Pancreas (tissue), 10 donors: ENCODE measurements at regions not wholly inside any gene's neighbourhood (a gene's known extent, or its start where the extent isn't known, plus 50 kb on each side); places are given as distances from the start of the nearest gene placed in this dataset.

ENCODE experiments used
- ATAC-seq, 4 donors: fragments of 200-7000 bp; cut with Tn5 transposase; one replicate each; pipeline versions ENCODE4 v1.8.0 to v1.9.1; 2020; ENCODE audit warnings: mild to moderate bottlenecking in 4 of 4, moderate library complexity in 4 of 4
- DNase-seq, 6 donors: peaks; one replicate each; pipeline ENCODE4 v3.0.0-alpha.2; 2020
- FAIRE-seq: peaks from 2 replicates; lab custom pipeline; 2012; peaks lifted over from hg19 to GRCh38; lab: Jason Lieb, UNC
- H3K27ac ChIP-seq, 4 donors: fragments of 200-600 bp; sonication (generic); 1 replicate in 3 of 4; 2 replicates in 1 of 4; pipeline versions ENCODE4 v1.5.0 to v1.8.0; 2020
- H3K27me3 ChIP-seq, 4 donors: fragments of 200-600 bp; one replicate each; pipeline ENCODE4 v1.8.0; 2021
- H3K36me3 ChIP-seq, 3 donors: fragments of 200-600 bp; sonication (generic) in 1 of 3; one replicate each; pipeline versions ENCODE4 v1.5.0 to v1.8.0; 2020 to 2021
- H3K4me1 ChIP-seq, 3 donors: fragments of 200-600 bp; one replicate each; pipeline ENCODE4 v1.8.0; 2021
- H3K4me3 ChIP-seq, 4 donors: fragments of 200-600 bp; sonication (generic) in 2 of 4; one replicate each; pipeline versions ENCODE4 v1.5.0 to v1.8.0; 2020 to 2021
- H3K9me3 ChIP-seq, 4 donors: fragments of 200-600 bp; one replicate each; pipeline ENCODE4 v1.8.0; 2021
- CTCF ChIP-seq, 4 donors: fragments of 200-600 bp; sonication (generic) in 3 of 4; IDR thresholded peaks; one replicate each; pipeline versions ENCODE4 v1.5.0 to v1.8.0; 2021; ENCODE audit warnings: antibody characterized with exemption in 4 of 4
- WGBS, 2 donors: extraction: QIAGEN DNeasy Blood & Tissue Kit; methylation state at CpG; one replicate each; pipeline ENCODE4 v1.1.7; 2013; 5-methylcytosine and 5-hydroxymethylcytosine counted together
- intact Hi-C, 3 donors: fragments of 100-400 bp; cut with DNase I; formaldehyde crosslinking; loops; one replicate each; pipeline versions ENCODE4 v1.11.1 to v1.14.2; 2022
- donor health status: healthy with polysubstance abuse.
- donor health status: DM: no; HTN: no; CAD: no; lungs with moderate emphysema.
- donor health status: DM: no; HTN: no; CAD: no.
- donor health status: control.
- donor health status: control.
- donor health status: Bipolar disorder and iron deficiency.
- donor health status: DM: yes; HTN: yes; CAD: no.
- donor health status: DM: no; HTN: no; CAD: no.
- donor health status: DM: no; HTN: no; CAD: no.
- donor health status: DM: yes; HTN: yes; CAD: no.

DNA sequence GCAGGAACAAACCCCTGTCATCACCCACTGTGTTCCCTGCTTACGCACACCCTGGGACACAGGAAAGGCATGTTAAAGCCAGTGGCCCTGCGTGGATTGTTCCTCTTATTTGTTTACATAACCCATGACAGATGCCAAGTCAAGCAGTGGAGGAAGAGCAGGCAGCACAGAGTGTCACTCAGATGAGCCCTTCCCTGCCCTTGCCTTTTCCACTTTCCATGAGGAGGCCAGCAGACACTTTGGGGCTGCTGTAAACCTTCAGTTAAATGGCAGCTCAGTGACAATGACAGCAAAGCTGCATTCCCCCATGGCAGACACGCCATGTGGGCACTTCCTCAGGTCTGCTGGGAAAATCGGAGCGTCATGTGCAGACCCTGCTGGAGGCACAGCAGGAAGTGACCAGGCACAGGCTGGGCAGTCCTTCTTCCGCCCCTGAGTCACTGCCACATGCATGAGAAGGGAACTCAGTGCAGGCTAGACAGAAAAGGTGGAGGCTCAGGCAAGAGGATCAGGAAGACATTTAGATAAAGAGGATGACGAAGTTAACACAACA lies 216.8 kb upstream of the PIK3R1 start:
- ATAC-seq (peak in 2 of 4 donors; percentile 77 to 88), FAIRE-seq (no peak)

GRCh38 chr5:67997892-67998457 lies 217.6 kb upstream of the PIK3R1 start:
- Histone ChIP-seq H3K9me3 (peaks cover 0 to 3% (median 0%) of the 10 kb centered on the region in 4 donors), H3K36me3 (no peaks in the 10 kb centered on the region), H3K4me1 (no peaks in the 10 kb centered on the region), H3K4me3 (no peak overlapping the region), H3K27ac (no peak overlapping the region), H3K27me3 (no peaks in the 10 kb centered on the region)
- WGBS, 2 donors, result 94 to 97% methylated on average over 3 to 4 of the region's 5 CpGs
- TF ChIP-seq CTCF (IDR thresholded peaks at IDR 0.05), result no peak
- DNase-seq (no peak), FAIRE-seq (no peak), ATAC-seq (no peak)
- intact Hi-C loops, result no loop called here

More for the DNA sequence above, 216.8 kb upstream of the PIK3R1 start:
- no peak overlapping the region for H3K27ac ChIP-seq
- peak in 1 of 6 donors; percentile 41 for DNase-seq
- no peak for TF ChIP-seq CTCF (IDR thresholded peaks at IDR 0.05)
- H3K9me3 ChIP-seq, result peaks cover 0 to 3% (median 0%) of the 10 kb centered on the region in 4 donors
- H3K27me3 ChIP-seq, result no peaks in the 10 kb centered on the region
- WGBS, 2 donors, result 77 to 87% methylated on average over 7 of the region's 7 CpGs
- no peaks in the 10 kb centered on the region for H3K4me1 ChIP-seq
- intact Hi-C loops, result no loop called here
- H3K4me3 ChIP-seq, result no peak overlapping the region
- H3K36me3 ChIP-seq, result no peaks in the 10 kb centered on the region

GRCh38 chr5:67997148-67997547 lies 218.4 kb upstream of the PIK3R1 start:
- intact Hi-C loops, result no loop called here
- DNase-seq (no peak), ATAC-seq (no peak), FAIRE-seq (no peak)
- no peak overlapping the region for H3K27ac ChIP-seq
- no peaks in the 10 kb centered on the region for H3K27me3 ChIP-seq
- TF ChIP-seq CTCF (IDR thresholded peaks at IDR 0.05), result no peak
- WGBS, 2 donors, result 95% methylated on average over 1 of the region's 1 CpG
- no peak overlapping the region for H3K4me3 ChIP-seq
- peaks cover 0 to 2% (median 0%) of the 10 kb centered on the region in 4 donors for H3K9me3 ChIP-seq
- no peaks in the 10 kb centered on the region for H3K4me1 ChIP-seq
- H3K36me3 ChIP-seq, result no peaks in the 10 kb centered on the region

GRCh38 chr5:67996596-67996995 lies 219.0 kb upstream of the PIK3R1 start:
- 80 to 85% methylated on average over 10 of the region's 10 CpGs for WGBS, 2 donors
- Histone ChIP-seq H3K9me3 (no peaks in the 10 kb centered on the region), H3K27ac (no peak overlapping the region), H3K27me3 (no peaks in the 10 kb centered on the region), H3K4me3 (no peak overlapping the region), H3K4me1 (no peaks in the 10 kb centered on the region), H3K36me3 (no peaks in the 10 kb centered on the region)
- no peak for TF ChIP-seq CTCF (IDR thresholded peaks at IDR 0.05)
- FAIRE-seq, result no peak
- intact Hi-C loops, result no loop called here
- no peak for ATAC-seq
- no peak for DNase-seq

GRCh38 chr5:67992923-67993322 lies 222.6 kb upstream of the PIK3R1 start:
- ATAC-seq, result no peak

More at GRCh38 chr5:67992923-67993322, 222.6 kb upstream of the PIK3R1 start:
- no peaks in the 10 kb centered on the region for H3K36me3 ChIP-seq
- H3K4me3 ChIP-seq, result no peak overlapping the region
- H3K4me1 ChIP-seq, result no peaks in the 10 kb centered on the region
- H3K27ac ChIP-seq, result no peak overlapping the region
- 54 to 55% methylated on average over 3 of the region's 3 CpGs for WGBS, 2 donors
- H3K9me3 ChIP-seq, result no peaks in the 10 kb centered on the region
- H3K27me3 ChIP-seq, result no peaks in the 10 kb centered on the region
- intact Hi-C loops, result no loop called here
- no peak for FAIRE-seq
- no peak for DNase-seq
- TF ChIP-seq CTCF (IDR thresholded peaks at IDR 0.05), result no peak
